Stomach smooth muscle (tissue), 2 donors: ENCODE measurements at regions not wholly inside any gene's neighbourhood (a gene's known extent, or its start where the extent isn't known, plus 50 kb on each side); places are given as distances from the start of the nearest gene placed in this dataset.

Experiments used
- H3K27ac ChIP-seq: one replicate; pipeline ENCODE4 v1.7.0; 2013; ENCODE audit warnings: mild to moderate bottlenecking, low read length, inconsistent platforms
- H3K27me3 ChIP-seq, 2 donors: one replicate each; pipeline ENCODE4 v1.7.0; 2013; ENCODE audit warnings: low read length in 2 of 2; ENCODE audit not compliant: insufficient read depth in 2 of 2, control insufficient read depth in 1 of 2
- H3K36me3 ChIP-seq, 2 donors: one replicate each; pipeline ENCODE4 v1.7.0; 2013; ENCODE audit warnings: low read length in 2 of 2; ENCODE audit not compliant: control insufficient read depth in 2 of 2, insufficient read depth in 2 of 2
- H3K4me1 ChIP-seq: one replicate; pipeline ENCODE4 v1.7.0; 2013; ENCODE audit warnings: low read length; ENCODE audit not compliant: control insufficient read depth, insufficient read depth
- H3K4me3 ChIP-seq, 2 donors: one replicate each; pipeline ENCODE4 v1.7.0; 2013; ENCODE audit warnings: low read length in 2 of 2
- H3K9ac ChIP-seq, 2 donors: one replicate each; pipeline ENCODE4 v1.7.0; 2013; ENCODE audit warnings: low read length in 2 of 2, mild to moderate bottlenecking in 1 of 2
- H3K9me3 ChIP-seq, 2 donors: one replicate each; pipeline ENCODE4 v1.7.0; 2013; ENCODE audit warnings: low read length in 2 of 2; ENCODE audit not compliant: control insufficient read depth in 2 of 2
- donor health status: healthy.
- donor health status: Pancreatic carcinoma.

DNA sequence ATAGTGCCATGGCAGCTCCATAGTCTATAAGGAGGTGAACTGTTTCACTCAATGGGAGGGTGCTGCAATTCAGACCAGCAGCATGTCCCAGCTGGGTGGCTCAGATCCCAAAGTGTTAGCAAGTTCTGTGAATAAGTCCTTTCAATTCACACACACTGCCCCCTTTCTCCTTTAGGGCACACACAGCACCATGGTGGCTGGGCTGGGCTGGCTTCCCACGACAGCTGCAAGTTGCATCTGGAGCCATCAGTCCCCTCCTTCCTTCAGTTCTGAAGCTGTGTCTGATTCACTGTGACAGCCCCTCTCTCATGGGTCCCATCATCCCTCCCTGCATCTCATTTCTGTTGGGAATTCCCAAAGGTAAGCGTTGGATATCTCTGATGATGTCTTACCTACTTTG, 324.1 kb upstream of the NCAM1 start:
- Histone ChIP-seq H3K9me3 (peaks cover 0 to 3% of the 10 kb centered on the region in 2 donors), H3K4me1 (no peaks in the 10 kb centered on the region), H3K9ac (no peak overlapping the region), H3K4me3 (no peak overlapping the region), H3K27ac (no peak overlapping the region), H3K36me3 (no peaks in the 10 kb centered on the region), H3K27me3 (peaks cover 3 to 4% of the 10 kb centered on the region in 2 donors)

DNA sequence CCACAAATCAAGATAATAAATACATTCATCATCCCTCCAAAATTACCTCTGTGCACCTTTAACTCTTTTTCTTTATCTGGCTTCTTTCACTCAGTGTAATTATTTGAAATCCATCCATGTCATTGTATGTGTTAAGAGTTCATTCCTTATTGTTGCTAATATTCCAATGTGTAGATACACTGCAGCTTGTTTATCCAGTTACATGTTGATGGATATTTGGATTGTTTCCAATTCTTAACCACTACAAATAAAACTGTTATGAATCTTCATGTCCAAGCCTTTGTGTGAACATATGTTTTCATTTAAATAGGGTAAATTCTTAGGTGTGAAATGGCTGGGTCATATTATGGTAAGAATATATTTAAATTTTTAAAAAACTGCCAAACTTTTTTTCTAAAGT, 323.3 kb upstream of the NCAM1 start:
- Histone ChIP-seq H3K9ac (no peak overlapping the region), H3K27me3 (peaks cover 0 to 4% of the 10 kb centered on the region in 2 donors), H3K36me3 (no peaks in the 10 kb centered on the region), H3K4me1 (no peaks in the 10 kb centered on the region), H3K27ac (no peak overlapping the region), H3K4me3 (no peak overlapping the region), H3K9me3 (peaks cover 0 to 4% of the 10 kb centered on the region in 2 donors)

DNA sequence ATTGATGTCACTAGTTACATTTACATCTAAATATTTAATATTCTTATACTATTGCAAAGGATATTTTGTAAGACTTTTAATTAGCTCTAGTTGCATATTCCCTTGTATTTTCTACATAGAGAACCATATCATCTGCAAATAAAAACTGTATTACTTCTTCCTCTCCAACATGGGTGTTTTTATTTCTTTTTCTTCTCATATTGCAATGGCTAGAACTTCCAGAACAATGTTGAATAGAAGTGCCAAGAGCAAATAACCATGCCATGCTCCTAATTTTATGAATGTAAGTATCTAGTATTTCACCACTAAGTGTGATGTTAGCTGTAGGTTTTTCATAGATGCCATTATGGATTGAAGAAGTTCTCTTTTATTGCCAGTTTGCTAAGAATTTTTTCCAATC, 321.8 kb upstream of the NCAM1 start:
- Histone ChIP-seq H3K36me3 (no peaks in the 10 kb centered on the region), H3K27me3 (peaks cover 0 to 4% of the 10 kb centered on the region in 2 donors), H3K4me3 (no peak overlapping the region), H3K4me1 (no peaks in the 10 kb centered on the region), H3K27ac (no peak overlapping the region), H3K9ac (no peak overlapping the region), H3K9me3 (peaks cover 0 to 5% of the 10 kb centered on the region in 2 donors)

DNA sequence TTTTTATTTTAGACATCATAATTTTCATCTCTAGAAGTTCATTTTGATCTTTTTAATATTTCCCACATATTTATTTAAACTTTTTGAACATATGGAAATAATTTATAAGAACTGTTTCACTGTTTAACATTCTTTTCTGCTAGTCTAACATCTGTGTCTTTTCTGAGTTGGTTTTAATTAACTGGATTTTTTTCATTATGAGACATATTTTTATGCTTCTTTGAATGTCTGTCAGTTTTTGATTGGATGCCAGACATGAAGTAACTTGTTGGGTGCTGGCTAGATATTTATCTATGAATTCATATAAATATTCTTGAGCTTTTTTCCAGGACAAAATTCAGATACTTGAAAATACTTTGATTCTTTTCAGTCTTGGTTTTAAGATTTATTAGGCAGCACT, 317.8 kb upstream of the NCAM1 start:
- Histone ChIP-seq H3K4me3 (no peak overlapping the region), H3K9me3 (peaks cover 0 to 5% of the 10 kb centered on the region in 2 donors)

DNA sequence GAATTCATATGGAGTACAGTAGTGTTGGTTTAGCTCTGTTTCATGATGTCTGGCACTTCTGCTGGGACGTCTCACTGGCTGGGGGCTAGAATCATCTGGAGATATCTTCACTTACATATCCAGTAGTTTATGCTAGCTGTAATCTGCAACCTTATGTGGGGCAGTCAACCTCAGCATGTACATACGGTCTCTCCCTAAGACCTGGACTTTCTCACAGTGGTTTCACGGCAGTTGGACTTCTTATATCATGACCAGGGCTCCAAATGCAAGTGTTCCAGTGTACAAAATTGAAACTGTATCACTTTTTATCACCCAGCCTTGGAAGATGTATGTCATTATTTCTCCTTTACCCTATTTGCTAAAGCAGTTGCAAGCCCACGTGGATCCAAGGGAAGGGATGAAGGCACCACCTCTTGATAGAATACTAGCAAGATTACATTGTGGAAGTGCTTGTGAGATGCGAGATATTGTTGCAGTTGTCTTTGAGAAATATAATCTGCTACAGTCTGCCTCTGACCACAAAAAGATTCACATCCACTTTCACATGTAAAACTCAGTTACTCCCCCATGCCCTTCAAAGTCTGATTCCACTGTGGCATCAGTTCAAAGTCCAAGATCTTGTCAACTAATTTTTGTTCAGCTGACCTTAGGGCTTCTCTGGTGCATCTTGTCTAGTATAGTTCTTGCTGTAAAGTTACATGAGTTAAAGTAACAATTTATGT, 316.6 kb upstream of the NCAM1 start:
- Histone ChIP-seq H3K9ac (no peak overlapping the region), H3K36me3 (no peaks in the 10 kb centered on the region), H3K27me3 (no peaks in the 10 kb centered on the region), H3K4me3 (no peak overlapping the region), H3K9me3 (peaks cover 0 to 3% of the 10 kb centered on the region in 2 donors), H3K27ac (no peak overlapping the region), H3K4me1 (no peaks in the 10 kb centered on the region)

More for the DNA sequence above, 317.8 kb upstream of the NCAM1 start:
- Histone ChIP-seq H3K4me1 (no peaks in the 10 kb centered on the region), H3K27me3 (no peaks in the 10 kb centered on the region), H3K36me3 (no peaks in the 10 kb centered on the region), H3K27ac (no peak overlapping the region), H3K9ac (no peak overlapping the region)

DNA sequence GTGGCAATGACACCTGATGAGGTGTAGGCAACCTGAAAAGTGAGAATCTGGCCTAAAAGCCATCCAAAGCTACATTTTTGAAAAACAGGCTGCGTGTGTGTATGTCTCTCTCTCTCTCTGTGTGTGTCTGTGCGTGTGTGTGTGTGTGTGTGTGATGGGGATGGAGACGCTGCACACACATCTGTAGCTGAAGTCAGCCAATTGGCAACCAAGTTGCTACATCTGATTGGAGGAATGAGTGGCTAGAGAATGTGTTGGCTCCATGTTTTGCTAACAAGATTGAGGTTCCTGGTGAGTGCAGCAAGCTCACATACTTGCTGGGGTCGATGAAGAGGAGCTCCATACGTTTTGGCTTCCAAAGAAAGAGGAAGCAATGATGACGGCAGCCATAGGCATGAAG, 311.4 kb upstream of the NCAM1 start:
- H3K27ac ChIP-seq: no peak overlapping the region

DNA sequence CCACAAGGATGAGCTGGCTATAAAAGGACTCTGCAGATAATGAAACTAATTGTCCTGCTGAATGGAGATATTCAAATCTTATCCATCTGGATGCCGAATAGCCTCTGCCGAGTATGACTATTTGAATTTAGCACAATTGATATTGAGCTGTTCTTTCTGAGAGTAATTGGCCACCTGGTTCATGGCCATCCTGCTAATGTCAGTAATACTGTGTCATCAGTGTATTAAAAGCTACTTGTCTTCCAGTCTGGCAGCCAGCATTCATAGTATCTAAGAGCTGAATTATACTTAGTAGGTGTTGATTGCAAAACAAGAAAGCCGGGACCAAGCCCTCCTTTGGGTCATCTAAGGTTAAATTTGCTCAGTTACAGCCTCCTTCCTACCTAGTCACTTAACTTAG, 310.7 kb upstream of the NCAM1 start:
- H3K36me3 ChIP-seq: no peaks in the 10 kb centered on the region
- no peaks in the 10 kb centered on the region for H3K27me3 ChIP-seq
- H3K9me3 ChIP-seq: no peaks in the 10 kb centered on the region
- H3K9ac ChIP-seq: no peak overlapping the region
- H3K4me1 ChIP-seq: peaks cover 4% of the 10 kb centered on the region
- no peak overlapping the region for H3K4me3 ChIP-seq
- no peak overlapping the region for H3K27ac ChIP-seq

More for the DNA sequence above, 311.4 kb upstream of the NCAM1 start:
- Histone ChIP-seq H3K4me3 (no peak overlapping the region), H3K9me3 (no peaks in the 10 kb centered on the region), H3K9ac (no peak overlapping the region), H3K36me3 (no peaks in the 10 kb centered on the region), H3K4me1 (no peaks in the 10 kb centered on the region), H3K27me3 (no peaks in the 10 kb centered on the region)

DNA sequence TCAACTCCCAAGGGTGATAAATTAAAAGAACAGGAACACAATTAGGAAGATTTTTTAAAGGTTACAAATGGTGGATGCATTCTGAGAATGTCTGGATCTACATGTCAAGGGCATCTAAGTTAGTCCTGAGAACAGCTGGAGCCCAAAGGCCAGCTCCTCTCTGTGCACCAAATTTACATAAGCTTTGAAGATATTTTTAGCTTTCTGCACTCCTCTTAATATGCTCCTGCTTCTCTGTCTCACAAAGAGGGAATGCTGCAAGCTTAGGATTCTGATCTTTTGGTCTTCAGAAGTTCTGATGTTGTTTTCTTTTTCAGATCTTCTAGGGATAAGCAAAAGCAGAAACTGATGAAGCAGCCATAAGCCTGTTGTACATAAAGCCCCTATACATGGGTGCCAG, 309.8 kb upstream of the NCAM1 start:
- Histone ChIP-seq H3K27ac (no peak overlapping the region), H3K9ac (no peak overlapping the region), H3K9me3 (no peaks in the 10 kb centered on the region), H3K4me1 (peaks cover 8% of the 10 kb centered on the region), H3K27me3 (no peaks in the 10 kb centered on the region), H3K4me3 (no peak overlapping the region), H3K36me3 (no peaks in the 10 kb centered on the region)

DNA sequence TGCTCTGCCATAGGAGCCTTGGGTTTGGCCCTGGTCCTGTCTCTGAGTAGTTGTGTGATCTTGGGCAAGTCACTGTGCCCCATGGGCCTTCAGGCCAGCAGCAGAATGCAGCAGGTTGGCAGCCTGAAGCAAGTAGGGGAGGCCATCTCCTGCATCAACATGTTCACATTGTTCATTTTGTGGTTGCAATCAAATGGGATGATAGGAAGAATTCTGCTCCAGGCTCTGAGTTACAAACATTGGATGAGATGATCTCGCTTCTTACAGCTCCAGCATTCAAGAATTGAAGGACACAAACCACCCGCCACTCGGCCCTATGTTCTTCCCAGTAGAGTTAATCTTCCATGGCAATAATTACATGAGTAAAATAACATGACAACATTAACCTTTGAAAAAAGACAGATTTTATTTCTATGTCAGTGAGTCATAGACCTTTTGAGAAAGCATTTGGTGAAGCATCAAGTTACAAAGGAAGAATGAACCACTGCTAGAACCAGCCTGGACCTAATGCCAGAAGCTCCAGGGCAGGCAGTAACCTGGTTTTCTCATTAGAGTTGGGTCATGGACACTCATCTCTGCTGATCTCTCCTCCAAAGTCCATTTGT, 308.3 kb upstream of the NCAM1 start:
- H3K27me3 ChIP-seq: no peaks in the 10 kb centered on the region
- H3K36me3 ChIP-seq: no peaks in the 10 kb centered on the region
- H3K9me3 ChIP-seq: no peaks in the 10 kb centered on the region
- no peak overlapping the region for H3K9ac ChIP-seq
- peaks cover 12% of the 10 kb centered on the region for H3K4me1 ChIP-seq
- no peak overlapping the region for H3K27ac ChIP-seq
- H3K4me3 ChIP-seq: no peak overlapping the region

DNA sequence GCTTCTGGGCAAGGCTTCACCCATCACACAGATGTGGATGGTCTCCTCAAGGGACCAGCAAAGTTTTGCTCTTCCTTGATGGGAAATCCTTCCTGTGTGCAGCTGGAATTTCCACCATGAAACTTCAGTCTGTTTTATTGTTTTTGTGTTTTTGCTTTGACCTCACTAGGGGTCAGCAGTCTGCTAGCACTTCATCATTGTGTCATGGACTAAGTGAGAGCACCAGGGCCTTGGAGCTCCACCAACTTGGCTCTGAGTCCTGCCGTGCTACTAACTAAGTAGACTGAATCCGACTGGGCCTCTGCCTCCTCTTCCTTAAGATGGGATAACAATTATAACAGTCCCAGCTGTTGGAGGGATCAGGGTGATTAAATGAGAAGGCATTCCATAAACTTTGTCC, 305.8 kb upstream of the NCAM1 start:
- H3K4me1 ChIP-seq: peaks cover 12% of the 10 kb centered on the region
- H3K9me3 ChIP-seq: no peaks in the 10 kb centered on the region

DNA sequence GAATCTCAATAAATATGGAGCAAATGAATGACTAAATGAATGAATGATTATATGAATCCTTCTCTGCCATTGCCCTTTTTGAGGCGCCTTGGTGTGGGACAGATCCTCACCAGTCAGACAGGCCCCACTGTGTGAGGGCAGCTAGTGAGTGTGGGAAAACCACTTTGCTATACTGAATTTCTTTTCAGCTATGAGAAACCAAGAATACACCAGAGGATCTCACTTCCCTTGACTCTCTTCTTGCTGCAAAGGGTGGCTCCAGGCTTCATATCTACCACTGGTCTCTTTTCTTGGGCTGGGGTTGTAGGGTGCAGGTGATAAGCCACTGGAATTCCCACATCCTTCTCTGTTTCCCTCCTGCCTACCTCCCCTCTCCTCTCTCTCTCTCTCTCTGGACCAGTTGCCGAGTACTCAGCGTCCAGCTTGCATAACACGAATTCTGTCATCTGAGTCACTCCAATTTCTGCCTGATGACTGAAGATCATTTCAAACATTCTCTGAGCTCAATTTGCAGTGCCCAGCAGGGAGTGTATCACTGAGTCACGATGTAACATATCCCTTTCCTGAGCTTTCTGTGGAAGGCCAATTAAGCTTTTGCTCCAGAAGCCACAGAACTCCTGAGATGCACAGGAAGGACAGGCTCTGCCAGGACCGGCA, 304.3 kb upstream of the NCAM1 start:
- H3K9me3 ChIP-seq: no peaks in the 10 kb centered on the region
- H3K27me3 ChIP-seq: no peaks in the 10 kb centered on the region
- no peak overlapping the region for H3K9ac ChIP-seq
- H3K4me1 ChIP-seq: peaks cover 12% of the 10 kb centered on the region
- no peaks in the 10 kb centered on the region for H3K36me3 ChIP-seq
- no peak overlapping the region for H3K27ac ChIP-seq
- no peak overlapping the region for H3K4me3 ChIP-seq

More for the DNA sequence above, 305.8 kb upstream of the NCAM1 start:
- no peak overlapping the region for H3K4me3 ChIP-seq
- no peaks in the 10 kb centered on the region for H3K36me3 ChIP-seq
- H3K9ac ChIP-seq: no peak overlapping the region
- H3K27ac ChIP-seq: no peak overlapping the region
- H3K27me3 ChIP-seq: no peaks in the 10 kb centered on the region
